HCT116 (cell line): ENCODE measurements at regions not wholly inside any gene's neighbourhood (a gene's known extent, or its start where the extent isn't known, plus 50 kb on each side); places are given as distances from the start of the nearest gene placed in this dataset.

Source experiments
- CEBPB ChIP-seq: IDR thresholded peaks from 2 replicates; pipeline ENCODE4 v1.6.1; 2012; ENCODE audit warnings: low read depth
- CTCF ChIP-seq, 3 experiments: fragments of 200-600 bp in 1 of 3; sonication (generic) in 1 of 3; IDR thresholded peaks in 2 of 3; conservative IDR thresholded peaks in 1 of 3; 2 replicates each; pipeline ENCODE4 v1.5.1; 2012 to 2017; ENCODE audit warnings: low read depth in 2 of 3, low read length in 2 of 3, antibody characterized with exemption in 1 of 3, borderline replicate concordance in 1 of 3, control low read depth in 1 of 3, mild to moderate bottlenecking in 1 of 3, mixed read lengths in 1 of 3, mixed run types in 1 of 3, moderate library complexity in 1 of 3; ENCODE audit not compliant: insufficient read depth in 1 of 3
- EZH2phosphoT487 ChIP-seq: fragments of 200-600 bp; IDR thresholded peaks from 2 replicates; pipeline ENCODE4 v1.6.1; 2018; ENCODE audit warnings: antibody characterized with exemption, borderline replicate concordance
- MAX ChIP-seq: IDR thresholded peaks from 2 replicates; pipeline ENCODE4 v1.6.1; 2012
- POLR2A ChIP-seq: IDR thresholded peaks from 2 replicates; pipeline ENCODE4 v1.7.0; 2011; ENCODE audit warnings: borderline replicate concordance; ENCODE audit not compliant: insufficient read depth, insufficient read length; ENCODE audit errors: extremely low read depth
- RAD21 ChIP-seq: IDR thresholded peaks from 2 replicates; pipeline ENCODE4 v1.6.1; 2012; ENCODE audit warnings: low read depth, mild to moderate bottlenecking
- SIN3A ChIP-seq: IDR thresholded peaks from 2 replicates; pipeline ENCODE4 v1.6.1; 2012; ENCODE audit warnings: low read depth

- TF ChIP-seq MAX (no peak), CTCF (IDR thresholded peaks at IDR 0.05 in 2 of 3, conservative IDR thresholded peaks at IDR 0.05 in 1 of 3; ENCODE audit: borderline replicate concordance in 1 of 3, insufficient read depth in 1 of 3, low read depth in 2 of 3, low read length in 2 of 3) (no peak), RAD21 (no peak), EZH2phosphoT487 (no peak), POLR2A (no peak), CEBPB (no peak), SIN3A (no peak)
Observed at GRCh38 chr1:208581209-208581608, 337.0 kb upstream of the PLXNA2 start.
